ENCODE measurements at regions not wholly inside any gene's neighbourhood (a gene's known extent, or its start where the extent isn't known, plus 50 kb on each side); places are given as distances from the start of the nearest gene placed in this dataset.

- no TSS peak for BruUV-seq (replicated peaks)
- Histone ChIP-seq H3K27ac (ENCODE audit: extremely low read length, insufficient read depth, low read length) (no peak overlapping the region), H3K4me1 (ENCODE audit: insufficient read depth, low read length) (no peaks in the 10 kb centered on the region), H3K9ac (ENCODE audit: insufficient read depth, low read depth, low read length) (no peak overlapping the region), H3K4me2 (ENCODE audit: low read depth, low read length) (no peak overlapping the region), H4K20me1 (ENCODE audit: insufficient read depth, low read length) (no peaks in the 10 kb centered on the region), H3K27me3 (ENCODE audit: control insufficient read depth in 1 of 2, insufficient read depth in 2 of 2, low read length in 2 of 2) (no peaks in the 10 kb centered on the region), H3K9me3 (ENCODE audit: low read length) (peaks cover 37% of the 10 kb centered on the region), H2AFZ (ENCODE audit: low read length) (no peak overlapping the region), H3K4me3 (replicated peaks in 1 of 3; ENCODE audit: insufficient read depth in 1 of 3, low read depth in 2 of 3, low read length in 3 of 3) (no peak overlapping the region), H3K36me3 (replicated peaks in 1 of 2; ENCODE audit: control insufficient read depth in 1 of 2, insufficient read depth in 2 of 2, low read length in 2 of 2) (no peaks in the 10 kb centered on the region), H3K79me2 (ENCODE audit: insufficient read depth, low read length) (no peaks in the 10 kb centered on the region)
- in situ Hi-C loops (cut with HindIII; ENCODE audit: extremely low pct_ligation_motif_present, low pct_unique_long_range_greater_than_20kb): no loop called here
- intact Hi-C loops (cut with micrococcal nuclease; ENCODE audit: unreplicated experiment): no loop called here
- CTCF ChIA-PET (ENCODE audit: low intra/inter-chr PET ratio, low total read pairs): no interaction called here
- DNase-seq (ENCODE audit: low spot score) (no peak), ATAC-seq (no peak), FAIRE-seq (no peak)
- 2% methylated on average over 4 of the region's 4 CpGs for WGBS (ENCODE audit: low lambda C conversion rate)
- POLR2A ChIA-PET: no interaction called here
- TF ChIP-seq E2F5 (CRISPR knock-in tag; conservative IDR thresholded peaks at IDR 0.05) (no peak), TEF (CRISPR knock-in tag; IDR thresholded peaks at IDR 0.05) (no peak), REPIN1 (CRISPR knock-in tag; IDR thresholded peaks at IDR 0.05; ENCODE audit: borderline replicate concordance, low read depth) (no peak), ZNF280B (CRISPR knock-in tag; IDR thresholded peaks at IDR 0.05; ENCODE audit: borderline replicate concordance) (no peak), ATF5 (CRISPR knock-in tag; IDR thresholded peaks at IDR 0.05; ENCODE audit: low read depth) (no peak), MAFF (IDR thresholded peaks at IDR 0.05; ENCODE audit: low read depth, low read length) (peak; percentile 97), MAFK (conservative IDR thresholded peaks at IDR 0.05 in 1 of 2, IDR thresholded peaks at IDR 0.05 in 1 of 2; ENCODE audit: low read length in 2 of 2) (peak; percentile 89 to 94), SAP130 (CRISPR knock-in tag; IDR thresholded peaks at IDR 0.05; ENCODE audit: low read depth) (no peak), GABPB1 (CRISPR knock-in tag; IDR thresholded peaks at IDR 0.05) (no peak), ZNF33A (CRISPR knock-in tag; IDR thresholded peaks at IDR 0.05; ENCODE audit: borderline replicate concordance) (no peak), CEBPB (IDR thresholded peaks at IDR 0.05; ENCODE audit: borderline replicate concordance, low read depth, low read length) (peak; percentile 46; the same call in 1 of the 2 replicates), EHMT2 (IDR thresholded peaks at IDR 0.05; ENCODE audit: borderline replicate concordance, low read depth, low read length) (no peak), RBM39 (IDR thresholded peaks at IDR 0.05; ENCODE audit: low read depth, low read length, poor library complexity, severe bottlenecking) (no peak), ATF2 (CRISPR knock-in tag; IDR thresholded peaks at IDR 0.05) (no peak), ZC3H13 (CRISPR knock-in tag; IDR thresholded peaks at IDR 0.05) (no peak), CCAR2 (optimal IDR thresholded peaks at IDR 0.05; ENCODE audit: low read depth, low read length) (no peak), ZSCAN5A (CRISPR knock-in tag; IDR thresholded peaks at IDR 0.05; ENCODE audit: borderline replicate concordance) (no peak)
Observed at GRCh38 chr5:164332349-164333196, 827.2 kb downstream of the MAT2B start.
